IMR-90 (cell line): ENCODE measurements at regions not wholly inside any gene's neighbourhood (a gene's known extent, or its start where the extent isn't known, plus 50 kb on each side); places are given as distances from the start of the nearest gene placed in this dataset.

Experiments used
- ATAC-seq: fragments of 200-7000 bp; cut with Tn5 transposase; 2 replicates; pipeline ENCODE4 v1.9.1; 2020; ENCODE audit warnings: low read depth, mild to moderate bottlenecking, moderate library complexity
- BruUV-seq: library from RNA; stranded (reverse); fragments of 400-500 nt; replicated peaks from 2 replicates; lab custom pipeline; 2021; lab: Mats Ljungman, UMichigan
- CTCF ChIA-PET: fragments of 300-600 bp; formaldehyde crosslinking; extraction: SDS; loops from one replicate; lab custom pipeline; 2021; ENCODE audit warnings: antibody characterized with exemption; lab: Yijun Ruan, JAX
- POLR2A ChIA-PET: fragments of 300-600 bp; sonication (Branson Sonifier 250); formaldehyde crosslinking; loops from one replicate; lab custom pipeline; 2022; ENCODE audit warnings: antibody characterized with exemption; ENCODE audit not compliant: unreplicated experiment; lab: Charles Lee
- DNase-seq: peaks from one replicate; pipeline ENCODE4 v3.0.0; 2013
- H2AFZ ChIP-seq: replicated peaks from 2 replicates; pipeline ENCODE3; 2013; ENCODE audit warnings: low read length, mild to moderate bottlenecking; ENCODE audit not compliant: poor library complexity
- H2AK5ac ChIP-seq: 2 replicates; pipeline ENCODE4 v1.6.1; 2013; ENCODE audit warnings: low read depth, low read length, inconsistent platforms
- H2AK9ac ChIP-seq: replicated peaks from 2 replicates; pipeline ENCODE3; 2013; ENCODE audit warnings: mild to moderate bottlenecking, low read depth, low read length, moderate library complexity; ENCODE audit not compliant: poor library complexity
- H2BK120ac ChIP-seq: 2 replicates; pipeline ENCODE4 v1.6.1; 2013; ENCODE audit warnings: low read depth, low read length, inconsistent platforms
- H2BK15ac ChIP-seq: 3 replicates; pipeline ENCODE4 v1.6.1; 2013; ENCODE audit warnings: low read depth, low read length, inconsistent platforms
- H2BK20ac ChIP-seq: 2 replicates; pipeline ENCODE4 v1.6.1; 2013; ENCODE audit warnings: low read depth, mild to moderate bottlenecking, inconsistent platforms, low read length, moderate library complexity
- H2BK5ac ChIP-seq: 2 replicates; pipeline ENCODE4 v1.6.1; 2013; ENCODE audit warnings: mild to moderate bottlenecking, low read depth, low read length, inconsistent platforms; ENCODE audit not compliant: poor library complexity, severe bottlenecking
- H3K14ac ChIP-seq: replicated peaks from 2 replicates; pipeline ENCODE4 v1.6.1; 2013; ENCODE audit warnings: low read depth, low read length, inconsistent platforms
- H3K18ac ChIP-seq: 2 replicates; pipeline ENCODE4 v1.6.1; 2013; ENCODE audit warnings: low read depth, low read length, control low read depth
- H3K23ac ChIP-seq: 2 replicates; pipeline ENCODE4 v1.6.1; 2013; ENCODE audit warnings: low read depth, low read length, inconsistent platforms
- H3K27ac ChIP-seq: 2 replicates; pipeline ENCODE4 v1.5.1; 2013; ENCODE audit warnings: mild to moderate bottlenecking, control low read depth, low read length; ENCODE audit not compliant: insufficient read depth
- H3K27me3 ChIP-seq: 2 replicates; pipeline ENCODE4 v1.6.1; 2013; ENCODE audit warnings: low read length; ENCODE audit not compliant: control insufficient read depth, insufficient read depth
- H3K36me3 ChIP-seq: 2 replicates; pipeline ENCODE4 v1.6.1; 2013; ENCODE audit warnings: low read length, mixed read lengths; ENCODE audit not compliant: control insufficient read depth, insufficient read depth
- H3K4ac ChIP-seq: 2 replicates; pipeline ENCODE4 v1.6.1; 2013; ENCODE audit warnings: low read depth, low read length, inconsistent platforms
- H3K4me1 ChIP-seq: 2 replicates; pipeline ENCODE4 v1.6.1; 2013; ENCODE audit warnings: low read length, mixed read lengths; ENCODE audit not compliant: control insufficient read depth, insufficient read depth
- H3K4me2 ChIP-seq: 2 replicates; pipeline ENCODE4 v1.6.1; 2013; ENCODE audit warnings: low read depth, mild to moderate bottlenecking, control low read depth, low read length, moderate library complexity
- H3K4me3 ChIP-seq: 2 replicates; pipeline ENCODE4 v1.5.1; 2013; ENCODE audit warnings: low read depth, mild to moderate bottlenecking, control low read depth, low read length, moderate library complexity; ENCODE audit not compliant: insufficient read depth
- H3K56ac ChIP-seq: 2 replicates; pipeline ENCODE4 v1.6.1; 2013; ENCODE audit warnings: low read length, inconsistent platforms; ENCODE audit not compliant: insufficient read depth; ENCODE audit errors: extremely low read depth
- H3K79me1 ChIP-seq, 2 experiments: 2 replicates each; pipeline ENCODE4 v1.6.1; 2013; ENCODE audit warnings: low read length in 2 of 2, inconsistent platforms in 1 of 2, low read depth in 1 of 2
- H3K9ac ChIP-seq: 2 replicates; pipeline ENCODE4 v1.6.1; 2013; ENCODE audit warnings: low read depth, low read length, control low read depth
- H3K9me1 ChIP-seq: 2 replicates; pipeline ENCODE4 v1.6.1; 2013; ENCODE audit warnings: low read length, inconsistent platforms; ENCODE audit not compliant: insufficient read depth
- H3K9me3 ChIP-seq: 2 replicates; pipeline ENCODE4 v1.6.1; 2013; ENCODE audit warnings: low read length; ENCODE audit not compliant: control insufficient read depth, insufficient read depth
- H4K20me1 ChIP-seq: 2 replicates; pipeline ENCODE4 v1.6.1; 2013; ENCODE audit warnings: low read length, inconsistent platforms; ENCODE audit not compliant: insufficient read depth
- H4K5ac ChIP-seq: 2 replicates; pipeline ENCODE4 v1.6.1; 2013; ENCODE audit warnings: mild to moderate bottlenecking, low read depth, low read length, control low read depth
- H4K8ac ChIP-seq, 2 experiments: 2 replicates each; pipeline ENCODE4 v1.6.1; 2013; ENCODE audit warnings: low read depth in 2 of 2, low read length in 2 of 2, control low read depth in 1 of 2, inconsistent platforms in 1 of 2
- H4K91ac ChIP-seq: 2 replicates; pipeline ENCODE4 v1.6.1; 2013; ENCODE audit warnings: low read depth, low read length, inconsistent platforms; ENCODE audit not compliant: insufficient read depth
- CHD1 ChIP-seq: IDR thresholded peaks from 2 replicates; pipeline ENCODE4 v1.6.1; 2012; ENCODE audit warnings: low read depth, low read length, improper control_type of control experiment
- WGBS, 2 experiments: methylation state at CpG; one replicate each; pipeline versions ENCODE4 v1.1.5 to v1.1.7; 2013; ENCODE audit warnings: missing lambda C conversion rate in 2 of 2; ENCODE audit not compliant: insufficient read length in 1 of 2; ENCODE audit errors: extremely low coverage in 2 of 2; 5-methylcytosine and 5-hydroxymethylcytosine counted together
- dilution Hi-C: fragments of 300-500 bp; cut with HindIII; formaldehyde crosslinking; loops from one replicate; pipeline ENCODE4 v1.14.3; 2018; ENCODE audit warnings: low sequenced_read_pairs; ENCODE audit not compliant: unreplicated experiment
- in situ Hi-C: fragments of 300-500 bp; cut with MboI; formaldehyde crosslinking; loops from 3 replicates; pipeline ENCODE4 v1.14.3; 2019; ENCODE audit warnings: low sequenced_read_pairs, inconsistent platforms, mixed read lengths
- intact Hi-C: fragments of 100-400 bp; cut with micrococcal nuclease; formaldehyde crosslinking; loops from 2 replicates; pipeline ENCODE4 v1.10.0; 2022

GRCh38 chr18:78659748-78660147, 319.9 kb upstream of the SALL3 start:
- Histone ChIP-seq H3K56ac (no peak overlapping the region), H3K4ac (no peak overlapping the region), H4K5ac (no peak overlapping the region), H3K9ac (no peak overlapping the region), H3K79me1 (no peaks in the 10 kb centered on the region), H4K20me1 (no peaks in the 10 kb centered on the region), H2AK5ac (no peak overlapping the region), H3K36me3 (no peaks in the 10 kb centered on the region), H3K9me3 (peaks cover 57% of the 10 kb centered on the region), H3K27me3 (no peaks in the 10 kb centered on the region), H3K23ac (no peak overlapping the region), H3K4me3 (no peak overlapping the region), H3K9me1 (no peaks in the 10 kb centered on the region), H2BK15ac (no peak overlapping the region), H4K8ac (no peak overlapping the region), H4K91ac (no peak overlapping the region), H3K14ac (no peak overlapping the region), H3K18ac (no peak overlapping the region), H2BK5ac (no peak overlapping the region), H3K27ac (no peak overlapping the region), H3K4me2 (no peak overlapping the region), H2BK20ac (no peak overlapping the region), H2AFZ (no peak overlapping the region), H2AK9ac (no peak overlapping the region), H3K4me1 (no peaks in the 10 kb centered on the region), H2BK120ac (no peak overlapping the region)
- no peak for TF ChIP-seq CHD1
- WGBS, 2 experiments: 31% methylated on average over 16 of the region's 16 CpGs; no CpG with 5 or more reads in 1 of the 2 experiments
- ChIA-PET POLR2A (no interaction called here), CTCF (no interaction called here)
- no TSS peak for BruUV-seq
- ATAC-seq (no peak), DNase-seq (no peak)
- in situ Hi-C loops (no loop called here), intact Hi-C loops (no loop called here), dilution Hi-C loops (no loop called here)
